Neural cell (in vitro differentiated cells): ENCODE measurements at regions not wholly inside any gene's neighbourhood (a gene's known extent, or its start where the extent isn't known, plus 50 kb on each side); places are given as distances from the start of the nearest gene placed in this dataset.

Source experiments
- CTCF ChIP-seq: fragments of 450-650 bp; IDR thresholded peaks from 2 replicates; pipeline ENCODE4 v1.5.1; 2014; ENCODE audit warnings: antibody characterized with exemption, mild to moderate bottlenecking, moderate library complexity; ENCODE audit not compliant: poor library complexity, severe bottlenecking
- EP300 ChIP-seq: fragments of 450-650 bp; conservative IDR thresholded peaks from 2 replicates; pipeline ENCODE4 v1.6.1; 2014; ENCODE audit warnings: antibody characterized with exemption, mild to moderate bottlenecking, moderate library complexity; ENCODE audit not compliant: poor library complexity, severe bottlenecking
- EZH2 ChIP-seq: fragments of 200-600, 300-800 bp; shearing (Covaris generic), sonication (generic); IDR thresholded peaks from 2 replicates; pipeline ENCODE4 v1.6.1; 2014; ENCODE audit warnings: antibody characterized with exemption, low read length, borderline replicate concordance, mild to moderate bottlenecking; ENCODE audit not compliant: insufficient read depth, poor library complexity, severe bottlenecking
- MXI1 ChIP-seq: fragments of 450-650 bp; conservative IDR thresholded peaks from 2 replicates; pipeline ENCODE4 v1.6.1; 2014; ENCODE audit warnings: antibody characterized with exemption, mild to moderate bottlenecking; ENCODE audit not compliant: poor library complexity, severe bottlenecking
- POLR2AphosphoS5 ChIP-seq: IDR thresholded peaks from 2 replicates; pipeline ENCODE4 v1.6.1; 2012
- RAD21 ChIP-seq: fragments of 450-650 bp; conservative IDR thresholded peaks from 2 replicates; pipeline ENCODE4 v1.6.1; 2014; ENCODE audit warnings: antibody characterized with exemption, mild to moderate bottlenecking, moderate library complexity
- REST ChIP-seq: IDR thresholded peaks from 2 replicates; pipeline ENCODE4 v1.6.1; 2012; ENCODE audit warnings: borderline replicate concordance
- SMC3 ChIP-seq: fragments of 450-650 bp; conservative IDR thresholded peaks from 2 replicates; pipeline ENCODE4 v1.6.1; 2014; ENCODE audit warnings: antibody characterized with exemption, mild to moderate bottlenecking, moderate library complexity; ENCODE audit not compliant: poor library complexity
- TAF1 ChIP-seq: IDR thresholded peaks from 2 replicates; pipeline ENCODE4 v1.6.1; 2012; ENCODE audit warnings: low read depth

- no peak for TF ChIP-seq CTCF
- TF ChIP-seq RAD21 = no peak
- TF ChIP-seq TAF1 = no peak
- no peak for TF ChIP-seq POLR2AphosphoS5
- no peak for TF ChIP-seq MXI1
- no peak for TF ChIP-seq EP300
- no peak for TF ChIP-seq EZH2
- no peak for TF ChIP-seq REST
- no peak for TF ChIP-seq SMC3
These were observed 348.5 kb downstream of the DMAC1 start for GRCh38 chr9:7451062-7451461.
